GM18505 (cell line): ENCODE measurements at regions not wholly inside any gene's neighbourhood (a gene's known extent, or its start where the extent isn't known, plus 50 kb on each side); places are given as distances from the start of the nearest gene placed in this dataset.

Experiments used
- ATAC-seq: cut with Tn5 transposase; IDR thresholded peaks from one replicate; pipeline ENCODE4 v1.9.1; 2021; ENCODE audit not compliant: unreplicated experiment
- POLR2A ChIP-seq: IDR thresholded peaks from 4 replicates; pipeline ENCODE4 v1.6.1; 2011; ENCODE audit warnings: borderline replicate concordance; ENCODE audit not compliant: insufficient read depth, insufficient read length; ENCODE audit errors: extremely low read depth

GRCh38 chr18:38290229-38290628, 724.6 kb upstream of the CELF4 start:
- no peak for TF ChIP-seq POLR2A
- no peak for ATAC-seq

GRCh38 chr18:38284972-38285371, 719.4 kb upstream of the CELF4 start:
- TF ChIP-seq POLR2A = no peak
- no peak for ATAC-seq

GRCh38 chr18:38263066-38263465, 697.5 kb upstream of the CELF4 start:
- no peak for TF ChIP-seq POLR2A
- ATAC-seq = no peak

GRCh38 chr18:38262661-38263060, 697.1 kb upstream of the CELF4 start:
- no peak for ATAC-seq
- TF ChIP-seq POLR2A = no peak

- no peak for TF ChIP-seq POLR2A
- no peak for ATAC-seq
Observed at GRCh38 chr18:38257661-38258060, 692.1 kb upstream of the CELF4 start.

DNA sequence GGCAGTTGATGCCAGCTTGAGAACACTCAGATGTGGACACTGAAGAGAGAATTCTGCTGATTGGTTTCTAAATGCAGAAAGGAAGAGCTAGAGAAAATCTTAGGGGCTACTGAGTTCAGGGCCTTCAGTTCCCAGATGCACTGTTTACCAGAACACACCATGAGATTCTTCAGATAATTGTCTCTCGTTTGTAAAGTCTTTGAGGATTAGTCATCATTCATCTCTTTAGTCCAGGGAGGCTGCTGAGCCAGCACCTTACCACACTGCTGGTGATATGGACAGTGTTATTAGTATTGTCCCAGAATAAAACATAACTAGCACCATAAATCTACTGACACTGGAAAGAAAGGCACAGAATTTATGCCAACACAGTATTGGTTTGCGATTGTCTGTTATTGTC, 690.8 kb upstream of the CELF4 start:
- TF ChIP-seq POLR2A = no peak
- ATAC-seq = no peak

DNA sequence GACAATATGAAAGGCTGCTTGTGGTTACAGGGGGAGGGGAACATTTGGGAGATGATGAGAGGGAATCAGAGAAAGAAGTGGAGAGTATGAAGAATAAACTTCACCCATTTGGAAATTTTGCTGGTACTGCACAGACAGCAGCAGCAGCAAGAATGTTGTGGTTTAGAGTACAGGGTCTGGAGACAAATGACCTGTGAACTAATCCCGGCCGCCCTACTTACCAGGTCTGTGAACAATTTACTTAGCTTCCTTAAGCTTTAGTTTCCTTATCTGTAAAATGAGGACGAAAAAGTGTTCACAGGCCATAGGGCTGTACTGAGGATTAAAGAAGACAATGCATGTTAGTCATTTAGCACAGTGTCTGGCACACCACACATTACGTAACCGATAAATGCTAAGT, 685.4 kb upstream of the CELF4 start:
- TF ChIP-seq POLR2A = no peak
- ATAC-seq = no peak

GRCh38 chr18:38244480-38244879, 678.9 kb upstream of the CELF4 start:
- ATAC-seq = no peak
- no peak for TF ChIP-seq POLR2A

- ATAC-seq = no peak
- TF ChIP-seq POLR2A = no peak
Observed at GRCh38 chr18:38243291-38243690, 677.7 kb upstream of the CELF4 start.

GRCh38 chr18:38241736-38242135, 676.1 kb upstream of the CELF4 start:
- no peak for ATAC-seq

GRCh38 chr18:38241216-38241615, 675.6 kb upstream of the CELF4 start:
- TF ChIP-seq POLR2A = no peak
- ATAC-seq = no peak

More at GRCh38 chr18:38241736-38242135, 676.1 kb upstream of the CELF4 start:
- TF ChIP-seq POLR2A = no peak

- no peak for TF ChIP-seq POLR2A
Observed at GRCh38 chr18:38239606-38240005, 674.0 kb upstream of the CELF4 start.

DNA sequence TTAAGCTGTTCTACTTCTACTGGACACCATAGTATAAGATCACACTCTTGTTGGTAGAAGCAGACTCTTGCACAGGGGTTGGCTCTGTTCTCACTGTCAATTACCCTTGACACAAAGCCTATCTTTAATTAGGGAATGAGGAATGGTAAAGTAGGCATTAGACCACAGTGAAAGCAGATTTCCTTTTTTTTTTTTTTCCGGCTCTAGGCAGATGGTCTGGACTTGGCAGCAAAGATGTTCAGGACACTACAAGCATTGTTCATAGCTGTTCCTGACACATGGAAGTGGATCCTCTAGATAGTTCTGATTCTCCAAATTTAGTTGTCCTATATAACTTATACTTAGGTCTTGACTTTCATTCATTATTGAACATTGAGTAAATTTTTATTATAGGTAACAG, 672.2 kb upstream of the CELF4 start:
- ATAC-seq = no peak
- no peak for TF ChIP-seq POLR2A

More at GRCh38 chr18:38239606-38240005, 674.0 kb upstream of the CELF4 start:
- ATAC-seq = no peak

GRCh38 chr18:38221476-38222100, 656.0 kb upstream of the CELF4 start:
- no peak for TF ChIP-seq POLR2A
- ATAC-seq = no peak

GRCh38 chr18:38198956-38199355, 633.4 kb upstream of the CELF4 start:
- TF ChIP-seq POLR2A = no peak

More at GRCh38 chr18:38198956-38199355, 633.4 kb upstream of the CELF4 start:
- ATAC-seq = no peak
